HuH-7 (cell line): ENCODE measurements at regions not wholly inside any gene's neighbourhood (a gene's known extent, or its start where the extent isn't known, plus 50 kb on each side); places are given as distances from the start of the nearest gene placed in this dataset.

ENCODE experiments used
- DNase-seq: peaks from one replicate; pipeline ENCODE4 v3.0.0; 2011; ENCODE audit warnings: low spot score

- no peak for DNase-seq
These were observed 1614.4 kb downstream of the PCDH19 start for GRCh38 chrX:98795636-98796035.

DNA sequence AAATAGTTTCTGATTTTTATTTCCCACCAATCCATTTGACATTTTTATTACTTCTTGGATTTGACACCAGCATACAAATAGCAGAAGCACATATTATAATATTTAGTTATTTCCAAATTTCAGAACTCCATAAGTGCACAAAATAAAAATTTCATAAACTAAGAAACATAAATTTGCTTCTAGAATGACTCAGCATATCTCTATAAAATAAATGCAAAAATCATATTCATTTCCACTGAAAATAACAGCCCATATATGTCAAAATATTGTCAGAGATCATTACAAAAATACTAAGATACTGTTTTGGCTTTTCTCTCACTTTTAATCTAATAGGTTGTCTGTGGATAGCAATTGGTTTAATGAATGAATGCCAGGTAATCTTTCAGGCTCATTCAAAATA, 1654.2 kb downstream of the PCDH19 start:
- DNase-seq = no peak

GRCh38 chrX:98731821-98732220, 1678.3 kb downstream of the PCDH19 start:
- peak; percentile 1 for DNase-seq

GRCh38 chrX:98717970-98718369, 1692.1 kb downstream of the PCDH19 start:
- no peak for DNase-seq
